SK-N-SH (cell line): ENCODE measurements at regions not wholly inside any gene's neighbourhood (a gene's known extent, or its start where the extent isn't known, plus 50 kb on each side); places are given as distances from the start of the nearest gene placed in this dataset.

Source experiments
- CHD2 ChIP-seq: fragments of 150-350 bp; IDR thresholded peaks from 2 replicates; pipeline ENCODE4 v1.6.1; 2018; ENCODE audit warnings: low read length; ENCODE audit not compliant: partially characterized antibody
- CTCF ChIP-seq: fragments of 200-600 bp; sonication (generic); IDR thresholded peaks from 2 replicates; pipeline ENCODE4 v1.6.1; 2017; ENCODE audit warnings: antibody characterized with exemption, mild to moderate bottlenecking, moderate library complexity
- FOXJ3 ChIP-seq: sonication (generic); formaldehyde crosslinking; IDR thresholded peaks from 2 replicates; pipeline ENCODE4 v1.5.1; 2020; ENCODE audit warnings: mild to moderate bottlenecking, missing genetic modification reagents
- GATA2 ChIP-seq: sonication (generic); formaldehyde crosslinking; IDR thresholded peaks from 2 replicates; pipeline ENCODE4 v1.5.0; 2020; ENCODE audit warnings: mild to moderate bottlenecking, missing genetic modification reagents
- JUND ChIP-seq: IDR thresholded peaks from 2 replicates; pipeline ENCODE4 v1.4.0; 2012
- MAX ChIP-seq: IDR thresholded peaks from 2 replicates; pipeline ENCODE4 v1.4.0; 2012; ENCODE audit warnings: low read depth
- MXI1 ChIP-seq: IDR thresholded peaks from 2 replicates; pipeline ENCODE4 v1.6.1; 2012; ENCODE audit warnings: mild to moderate bottlenecking, low read depth, low read length, improper control_type of control experiment
- POLR2AphosphoS5 ChIP-seq: IDR thresholded peaks from 2 replicates; pipeline ENCODE4 v1.6.1; 2012; ENCODE audit warnings: low read depth, low read length
- SIN3A ChIP-seq: IDR thresholded peaks from 2 replicates; pipeline ENCODE4 v1.6.1; 2012; ENCODE audit warnings: low read depth, mild to moderate bottlenecking, low read length, moderate library complexity, borderline replicate concordance
- TCF12 ChIP-seq: IDR thresholded peaks from 2 replicates; pipeline ENCODE4 v1.4.0; 2012

GRCh38 chr1:187588917-187589316 is 760.2 kb downstream of the PLA2G4A start:
- TF ChIP-seq SIN3A (no peak), MAX (no peak), CTCF (no peak), TCF12 (no peak), POLR2AphosphoS5 (no peak), GATA2 (CRISPR knock-in tag) (no peak), MXI1 (no peak), FOXJ3 (CRISPR knock-in tag) (no peak), JUND (no peak), CHD2 (no peak)
